ENCODE measurements at regions not wholly inside any gene's neighbourhood (a gene's known extent, or its start where the extent isn't known, plus 50 kb on each side); places are given as distances from the start of the nearest gene placed in this dataset.

DNA sequence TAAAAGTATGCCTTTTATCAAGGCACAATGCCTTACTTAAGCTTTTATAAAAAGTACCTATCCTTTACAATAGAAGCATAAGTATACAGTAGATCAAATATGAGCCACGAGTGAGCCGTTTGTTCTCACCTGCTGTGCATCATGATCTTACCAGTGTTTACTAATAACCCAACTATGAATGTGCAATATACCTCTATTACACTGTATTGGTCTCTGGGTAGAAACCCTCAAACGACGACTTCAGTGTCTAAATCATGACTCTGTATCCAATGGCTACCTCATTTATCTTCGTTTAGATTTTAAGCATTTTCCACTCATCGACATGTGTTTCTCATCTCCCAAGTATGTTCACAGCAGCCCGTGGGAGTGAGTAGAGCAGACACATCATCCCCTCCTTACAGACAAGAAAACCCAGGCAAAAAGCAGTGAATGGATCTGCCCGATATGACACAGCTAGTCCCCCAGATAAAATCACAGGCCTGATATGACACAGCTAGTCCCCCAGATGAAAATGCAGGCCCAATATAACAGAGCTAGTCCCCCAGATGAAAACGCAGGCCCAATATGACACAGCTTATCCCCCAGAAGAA is 279.8 kb downstream of the TNS1 start:
- TF ChIP-seq, protein P1, sequence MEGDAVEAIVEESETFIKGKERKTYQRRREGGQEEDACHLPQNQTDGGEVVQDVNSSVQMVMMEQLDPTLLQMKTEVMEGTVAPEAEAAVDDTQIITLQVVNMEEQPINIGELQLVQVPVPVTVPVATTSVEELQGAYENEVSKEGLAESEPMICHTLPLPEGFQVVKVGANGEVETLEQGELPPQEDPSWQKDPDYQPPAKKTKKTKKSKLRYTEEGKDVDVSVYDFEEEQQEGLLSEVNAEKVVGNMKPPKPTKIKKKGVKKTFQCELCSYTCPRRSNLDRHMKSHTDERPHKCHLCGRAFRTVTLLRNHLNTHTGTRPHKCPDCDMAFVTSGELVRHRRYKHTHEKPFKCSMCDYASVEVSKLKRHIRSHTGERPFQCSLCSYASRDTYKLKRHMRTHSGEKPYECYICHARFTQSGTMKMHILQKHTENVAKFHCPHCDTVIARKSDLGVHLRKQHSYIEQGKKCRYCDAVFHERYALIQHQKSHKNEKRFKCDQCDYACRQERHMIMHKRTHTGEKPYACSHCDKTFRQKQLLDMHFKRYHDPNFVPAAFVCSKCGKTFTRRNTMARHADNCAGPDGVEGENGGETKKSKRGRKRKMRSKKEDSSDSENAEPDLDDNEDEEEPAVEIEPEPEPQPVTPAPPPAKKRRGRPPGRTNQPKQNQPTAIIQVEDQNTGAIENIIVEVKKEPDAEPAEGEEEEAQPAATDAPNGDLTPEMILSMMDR (IDR thresholded peaks at IDR 0.05) = no peak
- TF ChIP-seq POLR2AphosphoS5 (IDR thresholded peaks at IDR 0.05; ENCODE audit: low read depth, low read length) = no peak
- no peak for TF ChIP-seq SIN3A (IDR thresholded peaks at IDR 0.05; ENCODE audit: borderline replicate concordance, insufficient read depth, low read depth, low read length)
- TF ChIP-seq, protein P2, sequence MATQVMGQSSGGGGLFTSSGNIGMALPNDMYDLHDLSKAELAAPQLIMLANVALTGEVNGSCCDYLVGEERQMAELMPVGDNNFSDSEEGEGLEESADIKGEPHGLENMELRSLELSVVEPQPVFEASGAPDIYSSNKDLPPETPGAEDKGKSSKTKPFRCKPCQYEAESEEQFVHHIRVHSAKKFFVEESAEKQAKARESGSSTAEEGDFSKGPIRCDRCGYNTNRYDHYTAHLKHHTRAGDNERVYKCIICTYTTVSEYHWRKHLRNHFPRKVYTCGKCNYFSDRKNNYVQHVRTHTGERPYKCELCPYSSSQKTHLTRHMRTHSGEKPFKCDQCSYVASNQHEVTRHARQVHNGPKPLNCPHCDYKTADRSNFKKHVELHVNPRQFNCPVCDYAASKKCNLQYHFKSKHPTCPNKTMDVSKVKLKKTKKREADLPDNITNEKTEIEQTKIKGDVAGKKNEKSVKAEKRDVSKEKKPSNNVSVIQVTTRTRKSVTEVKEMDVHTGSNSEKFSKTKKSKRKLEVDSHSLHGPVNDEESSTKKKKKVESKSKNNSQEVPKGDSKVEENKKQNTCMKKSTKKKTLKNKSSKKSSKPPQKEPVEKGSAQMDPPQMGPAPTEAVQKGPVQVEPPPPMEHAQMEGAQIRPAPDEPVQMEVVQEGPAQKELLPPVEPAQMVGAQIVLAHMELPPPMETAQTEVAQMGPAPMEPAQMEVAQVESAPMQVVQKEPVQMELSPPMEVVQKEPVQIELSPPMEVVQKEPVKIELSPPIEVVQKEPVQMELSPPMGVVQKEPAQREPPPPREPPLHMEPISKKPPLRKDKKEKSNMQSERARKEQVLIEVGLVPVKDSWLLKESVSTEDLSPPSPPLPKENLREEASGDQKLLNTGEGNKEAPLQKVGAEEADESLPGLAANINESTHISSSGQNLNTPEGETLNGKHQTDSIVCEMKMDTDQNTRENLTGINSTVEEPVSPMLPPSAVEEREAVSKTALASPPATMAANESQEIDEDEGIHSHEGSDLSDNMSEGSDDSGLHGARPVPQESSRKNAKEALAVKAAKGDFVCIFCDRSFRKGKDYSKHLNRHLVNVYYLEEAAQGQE (IDR thresholded peaks at IDR 0.05; ENCODE audit: insufficient read depth in 1 of 2, low read depth in 2 of 2, low read length in 1 of 2) = no peak

Measured in Panc1 (cell line).